ENCODE measurements at regions not wholly inside any gene's neighbourhood (a gene's known extent, or its start where the extent isn't known, plus 50 kb on each side); places are given as distances from the start of the nearest gene placed in this dataset.

DNA sequence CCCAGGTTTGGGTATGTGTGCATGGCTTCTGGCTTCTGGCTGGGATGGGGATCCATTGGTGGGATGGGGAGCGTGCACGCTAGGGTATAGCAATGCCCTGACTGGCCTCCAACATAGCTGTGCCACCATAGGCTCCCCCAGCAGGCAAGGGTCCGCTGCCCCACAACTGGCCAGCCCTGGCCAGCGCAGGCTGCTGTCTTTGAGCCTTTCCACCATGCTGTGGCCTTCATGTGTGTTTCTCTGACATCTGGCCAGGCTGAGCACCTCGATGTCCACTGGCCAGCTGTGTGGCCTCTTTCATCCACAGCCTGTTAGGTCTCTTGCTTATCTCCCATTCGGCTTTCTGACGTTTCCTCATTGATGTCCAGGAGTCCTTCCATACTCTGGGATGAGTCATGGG lies 231.3 kb downstream of the NDUFA10 start:
- Histone ChIP-seq H3K9me1 (ENCODE audit: control insufficient read depth, extremely low read depth, insufficient read depth, low read length) (no peaks in the 10 kb centered on the region), H3K79me2 (ENCODE audit: control insufficient read depth, insufficient read depth, low read length) (no peaks in the 10 kb centered on the region), H3K36me3 (ENCODE audit: control insufficient read depth in 2 of 2, extremely low read depth in 1 of 2, insufficient read depth in 2 of 2, low read length in 2 of 2) (no peaks in the 10 kb centered on the region), H3K27me3 (ENCODE audit: control insufficient read depth, extremely low read depth, insufficient read depth, low read length) (peaks cover 17% of the 10 kb centered on the region), H2AFZ (ENCODE audit: control insufficient read depth, low read length) (no peak overlapping the region), H3K27ac (ENCODE audit: control insufficient read depth, insufficient read depth, low read length) (no peak overlapping the region), H3K9ac (ENCODE audit: control insufficient read depth, extremely low read depth, insufficient read depth, low read length) (no peak overlapping the region), H4K20me1 (ENCODE audit: control insufficient read depth, extremely low read depth, insufficient read depth, low read length) (no peaks in the 10 kb centered on the region), H3K4me2 (ENCODE audit: control insufficient read depth, extremely low read depth, insufficient read depth, low read depth, low read length) (no peak overlapping the region), H3K9me3 (ENCODE audit: control insufficient read depth, low read depth, low read length) (no peaks in the 10 kb centered on the region), H3K4me1 (ENCODE audit: control insufficient read depth, extremely low read depth, insufficient read depth, low read length) (no peaks in the 10 kb centered on the region), H3K4me3 (ENCODE audit: control insufficient read depth in 2 of 3, extremely low read depth in 1 of 3, insufficient read depth in 2 of 3, low read depth in 1 of 3, low read length in 3 of 3) (no peak overlapping the region)
- no peak for FAIRE-seq
- DNase-seq (ENCODE audit: low read depth, low spot score), result no peak
- dilution Hi-C loops (cut with MboI; ENCODE audit: extremely low pct_ligation_motif_present, low sequenced_read_pairs), result no loop called here
- TF ChIP-seq EZH2 (IDR thresholded peaks at IDR 0.05; ENCODE audit: low read length), result no peak
- TF ChIP-seq, protein P1, sequence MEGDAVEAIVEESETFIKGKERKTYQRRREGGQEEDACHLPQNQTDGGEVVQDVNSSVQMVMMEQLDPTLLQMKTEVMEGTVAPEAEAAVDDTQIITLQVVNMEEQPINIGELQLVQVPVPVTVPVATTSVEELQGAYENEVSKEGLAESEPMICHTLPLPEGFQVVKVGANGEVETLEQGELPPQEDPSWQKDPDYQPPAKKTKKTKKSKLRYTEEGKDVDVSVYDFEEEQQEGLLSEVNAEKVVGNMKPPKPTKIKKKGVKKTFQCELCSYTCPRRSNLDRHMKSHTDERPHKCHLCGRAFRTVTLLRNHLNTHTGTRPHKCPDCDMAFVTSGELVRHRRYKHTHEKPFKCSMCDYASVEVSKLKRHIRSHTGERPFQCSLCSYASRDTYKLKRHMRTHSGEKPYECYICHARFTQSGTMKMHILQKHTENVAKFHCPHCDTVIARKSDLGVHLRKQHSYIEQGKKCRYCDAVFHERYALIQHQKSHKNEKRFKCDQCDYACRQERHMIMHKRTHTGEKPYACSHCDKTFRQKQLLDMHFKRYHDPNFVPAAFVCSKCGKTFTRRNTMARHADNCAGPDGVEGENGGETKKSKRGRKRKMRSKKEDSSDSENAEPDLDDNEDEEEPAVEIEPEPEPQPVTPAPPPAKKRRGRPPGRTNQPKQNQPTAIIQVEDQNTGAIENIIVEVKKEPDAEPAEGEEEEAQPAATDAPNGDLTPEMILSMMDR (optimal IDR thresholded peaks at IDR 0.05 in 1 of 3, IDR thresholded peaks at IDR 0.05 in 1 of 3, conservative IDR thresholded peaks at IDR 0.05 in 1 of 3; ENCODE audit: extremely low read depth in 1 of 3, insufficient read depth in 2 of 3, low read length in 3 of 3), result no peak

DNA sequence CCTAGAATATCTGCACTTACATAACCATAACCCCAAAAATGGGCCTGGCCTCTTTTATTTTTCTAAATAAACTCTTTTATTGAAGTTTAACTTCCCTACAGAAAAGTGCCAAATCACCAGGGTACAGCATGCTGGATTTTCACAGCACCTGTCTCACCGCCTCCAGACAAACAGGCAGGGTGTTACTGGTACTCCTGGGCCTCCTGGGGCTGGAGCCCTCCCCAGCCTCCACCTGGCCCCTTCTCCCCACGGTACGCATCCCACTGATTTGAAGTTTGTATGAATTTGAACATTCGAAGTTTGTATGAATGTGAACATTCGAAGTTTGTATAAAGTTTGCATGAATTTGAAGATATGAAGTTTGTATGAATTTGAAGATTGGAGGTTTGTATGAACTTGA lies 232.1 kb downstream of the NDUFA10 start:
- no peaks in the 10 kb centered on the region for H3K4me1 ChIP-seq (ENCODE audit: control insufficient read depth, extremely low read depth, insufficient read depth, low read length)
- H3K9ac ChIP-seq (ENCODE audit: control insufficient read depth, extremely low read depth, insufficient read depth, low read length), result no peak overlapping the region
- H3K4me2 ChIP-seq (ENCODE audit: control insufficient read depth, extremely low read depth, insufficient read depth, low read depth, low read length), result no peak overlapping the region
- H4K20me1 ChIP-seq (ENCODE audit: control insufficient read depth, extremely low read depth, insufficient read depth, low read length), result no peaks in the 10 kb centered on the region
- no peak overlapping the region for H3K4me3 ChIP-seq (ENCODE audit: control insufficient read depth in 2 of 3, extremely low read depth in 1 of 3, insufficient read depth in 2 of 3, low read depth in 1 of 3, low read length in 3 of 3)
- H2AFZ ChIP-seq (ENCODE audit: control insufficient read depth, low read length), result no peak overlapping the region
- TF ChIP-seq, protein P1 (optimal IDR thresholded peaks at IDR 0.05 in 1 of 3, IDR thresholded peaks at IDR 0.05 in 1 of 3, conservative IDR thresholded peaks at IDR 0.05 in 1 of 3; ENCODE audit: extremely low read depth in 1 of 3, insufficient read depth in 2 of 3, low read length in 3 of 3), result no peak
- no peak for TF ChIP-seq EZH2 (IDR thresholded peaks at IDR 0.05; ENCODE audit: low read length)
- no peak for DNase-seq (ENCODE audit: low read depth, low spot score)
- H3K36me3 ChIP-seq (ENCODE audit: control insufficient read depth in 2 of 2, extremely low read depth in 1 of 2, insufficient read depth in 2 of 2, low read length in 2 of 2), result no peaks in the 10 kb centered on the region
- no peaks in the 10 kb centered on the region for H3K9me1 ChIP-seq (ENCODE audit: control insufficient read depth, extremely low read depth, insufficient read depth, low read length)
- dilution Hi-C loops (cut with MboI; ENCODE audit: extremely low pct_ligation_motif_present, low sequenced_read_pairs), result no loop called here
- no peaks in the 10 kb centered on the region for H3K79me2 ChIP-seq (ENCODE audit: control insufficient read depth, insufficient read depth, low read length)
- H3K27ac ChIP-seq (ENCODE audit: control insufficient read depth, insufficient read depth, low read length), result no peak overlapping the region
- H3K27me3 ChIP-seq (ENCODE audit: control insufficient read depth, extremely low read depth, insufficient read depth, low read length), result peaks cover 22% of the 10 kb centered on the region
- H3K9me3 ChIP-seq (ENCODE audit: control insufficient read depth, low read depth, low read length), result no peaks in the 10 kb centered on the region
- FAIRE-seq, result no peak

Measured in keratinocyte (primary cell).